ENCODE measurements at regions not wholly inside any gene's neighbourhood (a gene's known extent, or its start where the extent isn't known, plus 50 kb on each side); places are given as distances from the start of the nearest gene placed in this dataset.

DNA sequence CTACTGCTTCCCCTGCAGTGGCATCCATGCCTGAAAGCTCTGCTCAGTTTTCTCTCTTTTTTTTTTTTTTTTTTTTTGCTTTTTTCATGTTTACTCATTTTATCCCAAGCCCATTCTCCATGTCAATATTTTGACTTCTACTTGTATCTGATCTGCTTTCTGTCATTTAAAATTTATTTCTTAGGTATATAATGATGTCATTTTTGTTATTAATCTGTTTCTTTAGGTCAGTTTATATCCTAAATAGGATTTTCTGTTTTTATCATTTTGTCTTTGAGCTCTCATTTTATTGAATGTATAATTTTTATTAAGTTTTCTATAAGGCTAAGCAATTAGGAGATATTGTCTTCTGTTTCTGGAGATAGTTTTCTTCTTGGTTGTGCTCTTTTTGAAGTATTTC is 138.5 kb upstream of the PMEPA1 start:
- DNase-seq (ENCODE audit: low read depth): no peak

DNA sequence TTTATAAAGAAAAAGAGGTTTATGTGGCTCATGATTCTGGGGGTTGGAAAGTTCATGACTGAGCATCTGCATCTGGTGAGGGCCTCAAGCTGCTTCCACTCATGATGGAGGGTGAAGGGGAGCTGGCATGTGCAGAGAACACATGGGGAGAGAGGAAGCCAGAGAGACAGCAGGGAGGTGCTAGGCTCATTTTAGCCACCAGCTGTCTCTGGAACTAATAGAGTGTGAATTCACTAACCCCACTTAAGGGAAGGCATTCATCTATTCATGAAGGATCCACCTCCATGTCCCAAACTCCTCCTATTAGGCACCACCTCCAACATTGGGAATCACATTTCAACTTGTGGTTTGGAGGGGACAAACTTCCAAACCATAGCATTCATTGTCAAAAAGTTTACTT is 137.3 kb upstream of the PMEPA1 start:
- DNase-seq (ENCODE audit: low read depth): no peak

GRCh38 chr20:57844626-57845596 is 135.1 kb upstream of the PMEPA1 start:
- no peak for DNase-seq (ENCODE audit: low read depth)

- DNase-seq (ENCODE audit: low read depth): no peak
These were observed 134.3 kb upstream of the PMEPA1 start for GRCh38 chr20:57843941-57844625.

GRCh38 chr20:57842720-57843119 is 132.9 kb upstream of the PMEPA1 start:
- DNase-seq (ENCODE audit: low read depth): no peak

DNA sequence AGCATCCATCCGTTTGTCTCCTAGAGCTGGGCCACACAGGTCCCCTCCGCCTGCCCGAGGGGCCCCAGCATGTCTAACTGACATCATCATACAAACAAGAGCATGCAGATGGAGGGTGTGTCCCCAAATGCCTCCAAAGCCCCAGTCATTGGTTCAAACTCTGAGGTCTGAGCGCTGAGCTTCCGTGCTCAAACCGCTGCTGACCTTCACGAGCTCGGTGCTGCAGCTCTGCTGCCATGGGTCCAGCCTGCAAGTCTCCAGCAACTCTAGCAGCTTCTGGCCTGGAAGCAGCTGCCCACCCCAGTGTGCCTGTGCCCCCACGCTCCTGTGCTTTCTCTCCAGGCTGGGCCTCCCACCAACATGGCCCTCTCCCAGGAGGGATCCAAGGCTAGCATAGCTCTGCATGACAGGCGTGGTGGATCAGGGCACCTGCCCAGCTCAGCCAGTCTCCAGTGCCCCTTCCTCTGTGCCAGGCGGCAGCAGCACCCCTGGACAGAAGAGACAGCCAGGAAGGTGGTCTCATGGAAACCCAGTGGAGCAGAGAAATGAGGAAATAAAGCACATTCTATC is 131.6 kb upstream of the PMEPA1 start:
- DNase-seq (ENCODE audit: low read depth): no peak

- DNase-seq (ENCODE audit: low read depth): no peak
These were observed 130.9 kb upstream of the PMEPA1 start for GRCh38 chr20:57840504-57841296.

DNA sequence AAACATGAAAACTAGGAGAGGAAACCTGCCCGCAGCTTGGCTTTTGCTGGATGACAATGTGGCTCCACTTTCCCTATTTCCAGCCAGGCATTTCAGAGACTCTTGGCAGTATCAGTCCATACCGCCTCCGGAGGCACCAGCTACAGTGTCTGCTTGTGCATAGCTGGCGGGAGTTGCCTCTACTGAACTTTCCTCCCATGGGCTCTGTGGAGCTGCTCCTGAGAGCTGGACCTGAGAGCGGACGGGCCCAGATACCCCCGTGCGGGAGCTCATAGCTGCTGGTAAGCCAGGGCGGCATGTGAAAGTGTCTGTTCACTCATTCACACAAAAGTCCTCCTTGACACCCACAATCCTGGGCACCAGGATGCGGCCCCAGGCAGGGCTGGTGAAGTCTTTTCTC is 130.3 kb upstream of the PMEPA1 start:
- DNase-seq (ENCODE audit: low read depth): no peak

GRCh38 chr20:57838670-57839151 is 128.9 kb upstream of the PMEPA1 start:
- no peak for DNase-seq (ENCODE audit: low read depth)

GRCh38 chr20:57837208-57838035 is 127.6 kb upstream of the PMEPA1 start:
- DNase-seq (ENCODE audit: low read depth): no peak

DNA sequence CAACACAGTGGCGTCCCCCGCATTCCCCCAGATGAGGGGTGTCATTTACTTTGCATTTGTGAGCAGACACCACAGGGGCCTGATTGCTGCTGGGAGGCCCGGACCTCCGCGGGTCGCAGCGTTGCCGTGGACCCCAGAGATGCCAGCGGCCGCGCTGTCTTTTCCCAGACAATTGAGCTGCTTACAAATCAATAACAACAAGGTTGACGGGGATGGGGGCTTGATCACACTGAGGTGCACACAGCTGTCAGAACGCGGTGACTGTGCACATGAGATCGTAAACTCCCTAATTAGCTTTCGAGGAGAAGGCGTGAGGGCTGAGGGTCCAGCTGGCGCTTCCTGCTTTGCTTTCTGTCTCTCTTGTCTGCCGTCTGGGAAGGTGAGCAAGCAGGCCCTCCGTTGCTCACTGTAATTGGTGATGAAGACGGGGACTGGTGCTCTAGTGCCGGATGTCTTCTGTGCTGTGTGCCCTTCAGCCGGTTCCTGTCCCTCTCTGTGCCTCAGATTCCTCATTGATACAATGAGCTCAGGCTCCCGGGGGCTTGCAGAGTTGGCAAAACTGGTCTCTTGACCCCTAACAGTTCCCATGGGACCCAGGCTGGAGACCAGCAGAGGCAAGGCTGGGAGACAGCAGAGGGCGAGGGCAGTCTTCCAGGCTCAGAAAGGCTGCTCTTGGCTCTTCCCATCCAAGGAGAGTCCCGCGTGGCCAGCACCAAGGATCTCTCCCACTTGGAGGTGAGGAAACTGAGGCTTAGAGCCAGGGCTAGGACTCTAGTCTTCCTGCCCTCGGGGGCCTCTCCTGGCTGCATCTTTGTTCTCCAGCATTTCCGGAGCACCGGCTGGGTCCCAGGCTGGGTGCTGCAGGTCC is 126.0 kb upstream of the PMEPA1 start:
- DNase-seq (ENCODE audit: low read depth): no peak

DNA sequence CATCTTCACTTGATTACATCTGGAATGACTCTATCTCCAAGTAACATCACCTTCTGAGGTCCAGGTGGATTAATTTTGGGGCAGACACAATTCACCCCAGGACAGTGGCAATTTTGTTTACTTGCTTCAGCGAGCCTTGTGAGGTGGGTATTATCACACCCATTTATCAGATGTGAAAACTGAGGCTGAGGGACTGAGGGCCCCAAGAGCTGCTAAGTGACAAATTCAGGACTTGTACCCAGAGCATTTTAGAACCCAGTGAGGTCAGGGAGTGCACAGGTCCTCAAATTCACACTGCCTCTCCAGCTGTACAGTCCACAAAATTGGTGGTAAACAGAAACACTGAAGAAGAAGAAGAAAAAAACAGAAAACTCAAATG is 125.2 kb upstream of the PMEPA1 start:
- no peak for DNase-seq (ENCODE audit: low read depth)

GRCh38 chr20:57834306-57835073 is 124.7 kb upstream of the PMEPA1 start:
- no peak for DNase-seq (ENCODE audit: low read depth)

DNA sequence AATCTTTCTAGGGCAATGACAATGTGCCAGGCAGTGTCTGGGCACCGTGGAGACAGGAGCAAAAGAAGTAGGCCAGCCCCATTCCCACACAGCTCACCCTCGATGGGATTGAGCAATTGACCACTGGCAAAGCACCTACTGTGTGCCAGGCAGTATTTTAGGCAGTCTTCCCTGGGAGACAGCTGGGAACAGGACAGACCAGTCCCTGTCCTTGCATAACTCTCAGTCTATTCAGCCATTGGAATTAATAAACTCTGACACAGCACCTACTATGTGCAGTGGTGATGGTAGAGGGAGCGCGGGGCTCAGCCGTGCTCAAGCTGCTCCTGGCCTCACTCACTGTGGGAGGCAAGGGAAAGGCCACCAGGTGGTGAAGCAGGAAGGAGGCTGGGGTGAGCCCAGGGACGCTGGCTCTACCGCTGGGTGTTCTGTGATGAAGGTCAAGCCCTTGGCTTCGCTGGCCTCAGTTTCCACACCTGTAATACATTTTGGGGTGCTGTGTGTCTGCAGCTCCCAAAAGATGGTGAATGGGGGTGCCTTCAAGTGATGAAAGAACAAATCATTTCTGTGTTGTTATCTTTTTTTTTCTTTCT is 122.3 kb upstream of the PMEPA1 start:
- DNase-seq (ENCODE audit: low read depth): no peak

- DNase-seq (ENCODE audit: low read depth): no peak
These were observed 121.6 kb upstream of the PMEPA1 start for GRCh38 chr20:57831326-57831992.

DNA sequence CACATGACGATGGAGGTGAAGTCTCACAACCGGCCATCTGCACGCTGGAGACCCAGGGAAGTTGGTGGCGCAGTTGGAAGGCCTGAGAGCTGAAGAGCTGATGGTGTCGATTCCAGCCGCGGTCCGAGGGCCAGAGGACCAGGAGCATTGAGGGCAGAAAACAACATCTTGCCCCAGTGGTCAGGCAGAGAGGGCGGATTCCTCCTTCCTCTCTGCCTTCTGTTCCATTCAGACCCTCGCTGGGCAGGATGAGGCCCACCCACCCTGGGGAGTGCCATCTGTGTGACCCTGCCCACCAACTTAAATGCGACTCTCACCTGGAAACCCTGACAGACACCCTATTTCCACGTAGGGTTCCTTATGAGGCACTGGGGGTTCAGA is 120.7 kb upstream of the PMEPA1 start:
- DNase-seq (ENCODE audit: low read depth): no peak

GRCh38 chr20:57829805-57830514 is 120.1 kb upstream of the PMEPA1 start:
- no peak for DNase-seq (ENCODE audit: low read depth)

DNA sequence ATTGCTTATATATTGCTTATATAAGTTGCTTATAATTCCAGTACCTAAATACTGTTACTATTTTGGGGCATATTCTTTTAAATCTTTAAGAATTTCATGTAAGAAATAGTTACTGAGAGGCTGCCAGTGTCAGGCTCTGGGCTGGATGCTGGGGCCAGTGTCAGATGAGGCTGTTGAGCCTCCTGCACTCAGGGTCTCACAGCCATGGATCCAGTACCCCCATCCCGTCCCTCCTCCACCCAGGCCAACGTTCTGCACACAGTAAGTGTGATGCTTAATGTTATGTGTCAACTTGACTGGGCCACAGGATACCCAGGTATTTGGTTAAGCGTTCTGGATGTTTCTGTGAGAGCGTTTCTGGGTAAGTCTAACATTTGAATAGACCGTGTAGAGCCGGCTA is 119.5 kb upstream of the PMEPA1 start:
- DNase-seq (ENCODE audit: low read depth): no peak

All from stimulated activated CD8-positive, alpha-beta memory T cell treated with anti-CD3 and anti-CD28 coated beads, Interleukin-4, amount 100 ng/mL, for 24 hours (primary cell).